CD4-positive, alpha-beta T cell treated with Interleukin-1 beta for 1 hour (primary cell): ENCODE measurements at regions not wholly inside any gene's neighbourhood (a gene's known extent, or its start where the extent isn't known, plus 50 kb on each side); places are given as distances from the start of the nearest gene placed in this dataset.
"Not testable (repeated sequence)": the region's sequence is repeated elsewhere in the genome, so short reads cannot be mapped to it uniquely, and the experiment has no call there.

Experiments used
- DNase-seq, 2 donors: peaks; one replicate each; pipeline ENCODE4 v3.0.0-alpha.2; 2020 to 2022

DNA sequence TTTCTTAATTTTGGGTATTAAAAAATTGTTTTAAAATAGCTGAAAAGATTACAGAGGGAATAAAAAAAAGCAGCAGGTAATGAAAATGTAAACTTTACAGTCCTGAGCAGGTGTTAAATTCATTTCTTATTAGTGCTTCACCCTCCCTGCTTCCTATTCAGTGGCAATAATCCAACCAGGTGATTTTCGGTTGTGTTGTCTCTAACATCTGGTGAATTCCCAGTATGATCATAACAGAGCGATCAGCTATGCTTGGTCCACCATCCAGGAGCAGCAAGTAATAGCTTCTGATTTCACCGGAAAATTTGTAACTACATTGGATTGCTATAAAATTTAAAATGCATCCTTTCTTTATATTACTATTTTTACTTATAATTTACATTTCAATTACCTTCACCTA lies 673.1 kb downstream of the SOCS6 start:
- no peak for DNase-seq

DNA sequence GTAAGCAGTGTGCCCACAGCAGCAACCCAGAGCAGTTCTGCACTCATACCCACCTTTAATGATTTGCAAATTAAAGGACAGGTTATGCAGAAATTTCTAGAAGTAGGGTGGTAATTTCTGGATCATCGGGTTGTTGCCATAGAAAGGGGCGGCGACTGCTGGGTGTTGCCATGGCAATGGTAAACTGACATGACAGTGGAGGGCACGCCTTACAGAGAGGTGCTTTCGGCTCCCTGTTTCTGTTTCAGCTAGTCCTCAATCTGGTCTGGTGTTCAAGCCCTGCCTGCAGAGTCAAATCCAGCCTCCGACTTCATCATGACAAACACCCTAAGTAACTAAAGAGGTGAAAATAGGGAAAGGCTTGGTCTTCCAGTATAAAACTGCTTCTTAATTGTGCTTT lies 667.7 kb downstream of the SOCS6 start:
- DNase-seq, result no peak

DNA sequence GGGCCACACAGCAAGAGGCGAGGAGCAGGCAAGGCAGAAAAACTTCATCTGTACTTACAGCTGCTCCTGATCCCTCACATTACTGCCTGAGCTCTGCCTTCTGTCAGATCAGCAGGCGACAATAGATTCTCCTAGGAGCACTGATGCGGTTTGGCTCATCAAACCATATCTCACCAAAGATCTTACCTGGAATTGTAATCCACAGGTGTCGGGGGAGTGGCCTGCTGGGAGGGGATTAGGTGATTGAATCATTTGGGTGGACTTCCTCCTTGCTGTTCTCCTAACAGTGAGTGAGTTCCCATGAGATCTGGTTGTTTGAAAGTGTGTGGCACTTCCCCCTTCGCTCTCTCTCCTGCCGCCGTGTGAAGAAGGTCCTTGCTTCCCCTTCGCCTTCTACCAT lies 647.3 kb downstream of the SOCS6 start:
- DNase-seq, result no peak

DNA sequence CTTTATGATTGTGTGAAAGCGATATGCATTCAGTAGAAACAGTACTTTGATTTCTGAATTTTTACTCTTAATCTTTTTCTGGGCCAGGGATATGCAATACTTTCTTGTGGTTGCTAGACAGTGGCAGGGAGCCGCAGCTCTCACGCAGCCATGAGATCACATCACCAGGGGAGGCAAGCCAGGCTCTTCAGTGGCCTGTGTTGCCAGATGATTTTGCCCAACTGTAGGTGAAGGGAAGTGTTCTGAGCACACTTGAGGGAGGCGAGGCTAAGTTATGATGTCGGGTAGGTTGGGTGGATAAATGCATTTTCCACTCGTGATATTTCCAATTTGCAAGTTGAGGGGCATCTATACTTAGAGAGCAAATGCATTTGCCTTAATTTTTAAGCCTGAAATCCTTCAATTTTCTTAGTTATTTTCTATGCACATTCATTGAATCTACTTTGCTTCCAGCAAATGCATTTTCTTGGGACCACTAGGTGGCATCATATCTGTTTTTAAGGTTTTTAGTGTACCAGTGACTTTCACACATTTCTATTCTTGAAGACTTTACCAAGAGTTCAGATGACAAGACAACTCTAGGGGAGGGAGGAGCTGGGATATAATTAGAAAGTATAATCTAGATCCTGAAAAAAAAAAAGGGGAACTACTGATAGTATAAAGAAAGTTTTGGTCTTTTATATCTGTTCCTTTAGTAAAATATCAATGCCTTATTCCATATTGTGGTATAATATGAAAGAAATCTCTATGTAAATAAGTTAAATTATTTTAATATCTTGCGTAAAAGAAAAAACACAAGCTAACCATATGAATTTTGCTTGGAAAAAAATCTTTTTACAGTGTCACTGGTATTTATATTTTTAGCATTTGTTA lies 643.3 kb downstream of the SOCS6 start:
- peak in 1 of 2 donors; percentile 12 for DNase-seq

DNA sequence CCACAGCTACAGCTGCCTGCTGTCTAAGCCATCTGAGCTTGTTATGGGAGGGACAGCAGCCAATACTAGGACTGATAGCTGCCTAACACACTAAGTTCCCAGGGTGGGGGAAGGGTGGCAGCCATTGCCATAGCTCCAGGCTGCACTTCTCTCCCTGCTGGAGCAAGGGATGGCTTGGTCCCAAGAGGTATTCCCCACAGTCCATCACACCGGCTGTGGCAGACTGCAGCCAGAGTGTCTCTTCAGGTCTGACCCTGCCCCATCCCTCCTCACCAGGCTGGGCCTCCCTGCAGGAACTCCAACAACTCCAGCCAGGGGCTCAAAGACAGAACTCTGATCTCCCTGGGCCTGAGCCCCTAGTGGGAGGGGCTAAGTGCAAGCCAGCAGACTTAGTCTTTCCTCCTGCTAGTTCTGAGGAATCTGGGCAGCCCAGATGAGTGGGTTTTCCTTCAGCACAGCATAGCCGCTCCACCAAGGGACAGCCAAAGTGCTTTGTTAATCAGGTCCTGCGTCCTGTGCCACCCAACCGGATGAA lies 632.1 kb downstream of the SOCS6 start:
- no peak for DNase-seq

DNA sequence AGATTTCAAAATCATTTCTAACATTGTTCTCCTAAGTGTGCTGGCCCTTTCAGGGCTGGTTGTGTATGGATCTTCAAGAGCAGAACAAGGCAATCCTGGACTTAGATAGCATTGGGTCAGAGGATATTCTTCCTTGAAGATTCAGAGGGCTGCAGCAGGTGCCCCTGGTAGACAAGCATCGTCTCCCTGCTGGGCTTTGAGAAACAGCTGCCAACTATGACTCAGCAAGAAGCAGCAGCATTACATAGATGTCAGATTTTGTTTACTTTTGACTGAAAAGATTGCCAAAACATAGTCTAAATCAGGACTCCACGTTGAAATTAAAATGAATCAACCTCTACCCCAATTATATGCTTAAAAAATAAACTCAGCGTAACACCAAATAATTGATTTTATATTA lies 618.8 kb downstream of the SOCS6 start:
- no peak for DNase-seq

DNA sequence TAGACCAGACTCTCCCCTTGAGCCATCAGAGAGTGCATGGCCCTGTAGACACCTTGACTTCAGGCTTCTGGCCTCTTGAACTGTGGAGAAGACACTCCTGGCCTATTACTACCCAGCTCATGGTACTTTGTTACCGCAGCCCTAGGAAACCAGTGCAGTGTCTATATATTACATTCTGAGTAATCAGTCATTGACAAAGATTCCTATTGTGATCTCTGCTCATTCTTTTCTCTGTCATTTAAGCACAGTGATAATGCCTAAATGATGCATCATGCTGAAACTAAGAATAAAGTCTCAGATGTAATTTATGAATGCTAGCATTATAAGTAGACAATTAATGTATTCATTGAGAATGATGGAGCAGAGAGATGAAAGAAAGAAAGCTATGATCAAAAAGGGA lies 603.5 kb downstream of the SOCS6 start:
- DNase-seq, result no peak

DNA sequence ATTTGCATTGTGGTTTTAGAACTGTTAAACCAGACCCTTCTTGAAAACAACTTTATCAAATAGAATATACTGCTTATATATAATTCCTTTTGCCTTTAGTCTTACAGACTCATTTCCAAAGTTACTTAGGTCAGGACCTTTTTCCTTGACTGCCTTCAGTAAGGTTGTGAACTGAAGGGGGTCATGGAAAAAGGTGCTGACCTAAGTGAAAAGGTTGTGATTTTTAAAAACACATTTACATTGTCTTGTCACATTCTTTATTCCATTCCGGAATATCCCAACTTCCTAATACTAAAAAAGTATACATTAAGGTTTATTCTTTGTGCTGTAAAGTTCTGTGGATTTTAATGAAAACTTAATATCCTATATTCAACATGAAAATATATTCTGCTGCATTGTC lies 581.4 kb downstream of the SOCS6 start:
- no peak for DNase-seq

GRCh38 chr18:70848329-70848728 lies 559.5 kb downstream of the SOCS6 start:
- no peak for DNase-seq

- DNase-seq, result no peak
These were observed 551.8 kb downstream of the SOCS6 start for GRCh38 chr18:70840649-70841048.

GRCh38 chr18:70827632-70828031 lies 538.8 kb downstream of the SOCS6 start:
- no peak for DNase-seq

- no peak for DNase-seq
These were observed 537.7 kb downstream of the SOCS6 start for GRCh38 chr18:70826571-70826970.

DNA sequence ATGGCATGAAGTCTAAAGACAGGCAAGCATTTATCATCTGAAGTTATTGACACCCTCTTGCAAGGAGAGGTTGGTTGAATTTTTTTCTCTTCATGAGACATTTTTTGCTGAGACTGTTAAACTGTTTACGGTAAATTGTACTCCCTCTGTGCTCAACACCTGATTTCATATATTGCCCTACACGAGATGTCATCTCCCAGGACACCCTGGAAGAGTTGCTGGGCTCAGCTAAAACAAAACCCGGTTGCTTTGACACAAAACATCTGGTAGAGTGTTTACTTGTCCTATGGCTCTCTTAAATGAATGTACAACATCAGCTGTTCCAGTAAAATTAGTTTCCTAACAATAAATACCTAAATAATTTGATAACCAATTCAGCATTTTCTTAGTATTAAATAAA lies 533.8 kb downstream of the SOCS6 start:
- no peak for DNase-seq

GRCh38 chr18:70822117-70822516 lies 533.3 kb downstream of the SOCS6 start:
- DNase-seq, result no peak

GRCh38 chr18:70808481-70809056 lies 519.7 kb downstream of the SOCS6 start:
- no peak for DNase-seq

DNA sequence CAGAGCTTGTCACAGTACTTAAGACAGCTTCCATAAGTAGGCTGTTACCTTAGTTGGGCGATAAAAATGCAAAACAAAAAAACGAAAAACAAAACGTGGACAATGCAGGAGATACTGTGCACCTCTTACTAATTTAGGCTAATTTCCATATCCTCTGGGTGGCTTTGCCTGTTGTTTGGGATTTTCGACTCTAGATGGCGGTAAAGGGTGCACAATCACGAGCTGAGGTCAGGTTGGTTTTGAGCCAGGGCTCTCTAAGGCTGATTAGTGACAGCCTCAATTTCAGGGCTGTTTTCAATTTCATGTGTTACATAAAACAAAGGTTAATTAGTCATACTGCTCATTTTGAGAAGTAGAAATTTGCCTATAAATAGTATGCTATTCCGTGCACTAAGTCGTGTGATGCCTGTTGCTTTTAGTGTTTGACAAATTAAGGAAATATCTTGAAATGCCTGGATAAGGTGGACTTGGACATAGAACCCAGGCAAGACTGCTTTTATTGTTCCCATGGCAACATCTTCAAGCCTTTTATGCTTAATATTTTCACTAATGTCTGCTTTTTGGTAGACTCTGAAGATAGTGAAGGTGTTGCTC lies 493.1 kb downstream of the SOCS6 start:
- peak; percentile 50 to 68 for DNase-seq

DNA sequence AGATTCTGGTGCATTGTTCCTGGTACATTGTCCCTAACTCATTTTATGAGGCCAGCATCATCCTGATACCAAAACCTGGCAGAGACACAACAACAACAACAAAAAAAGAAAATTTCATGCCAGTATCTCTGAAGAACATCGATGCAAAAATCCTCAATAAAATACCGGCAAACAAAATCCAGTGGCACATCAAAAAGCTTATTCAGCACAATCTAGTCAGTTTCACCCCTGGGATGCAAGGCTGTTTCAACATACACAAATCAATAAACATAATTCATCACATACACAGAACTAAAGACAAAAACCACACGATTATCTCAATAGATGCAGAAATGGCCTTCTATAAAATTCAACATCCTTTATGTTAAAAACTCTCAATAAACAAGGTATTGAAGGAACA lies 477.4 kb downstream of the SOCS6 start:
- not testable (repeated sequence) for DNase-seq

- no peak for DNase-seq
These were observed 474.0 kb downstream of the SOCS6 start for GRCh38 chr18:70762812-70763211.

DNA sequence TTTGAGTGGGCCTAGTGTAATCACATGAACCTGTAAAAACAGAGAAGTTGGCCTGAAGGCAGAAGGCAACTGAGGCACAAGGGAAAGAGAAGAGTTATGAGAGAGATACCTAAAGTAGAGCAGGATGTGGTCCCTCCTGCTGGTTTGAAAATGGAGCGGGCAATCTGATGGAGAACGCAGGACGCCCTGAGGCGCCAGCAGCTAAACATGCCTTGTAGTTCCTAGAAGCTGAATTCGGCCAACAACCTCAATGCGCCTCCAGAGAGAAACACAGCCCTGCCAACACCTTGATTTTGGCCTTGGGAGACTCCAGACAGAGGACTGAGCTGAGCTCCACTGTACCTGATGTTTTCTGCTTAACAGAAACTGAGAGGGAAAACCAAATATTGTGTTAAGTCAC lies 469.9 kb downstream of the SOCS6 start:
- DNase-seq, result no peak

DNA sequence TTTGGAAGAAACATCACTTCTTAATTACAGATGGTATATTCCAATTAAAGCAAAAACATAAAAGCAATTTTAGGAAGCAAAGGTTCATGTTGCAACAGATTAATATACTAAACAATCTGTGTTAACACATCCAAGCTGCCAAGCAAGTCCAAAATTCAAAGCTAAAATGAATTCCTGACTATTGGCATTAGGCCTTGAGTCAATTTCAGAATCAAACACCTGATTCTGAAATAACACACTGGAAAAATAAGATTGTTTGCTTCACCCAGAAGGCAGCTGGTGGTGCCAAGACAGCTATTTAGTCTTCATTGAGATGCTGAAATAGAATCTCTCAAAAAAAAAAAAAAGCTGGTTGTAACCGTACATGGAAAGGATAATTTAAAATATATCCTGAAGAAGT lies 465.6 kb downstream of the SOCS6 start:
- DNase-seq, result no peak

- DNase-seq, result no peak
These were observed 444.1 kb downstream of the SOCS6 start for GRCh38 chr18:70732916-70733315.

- DNase-seq, result no peak
These were observed 443.3 kb downstream of the SOCS6 start for GRCh38 chr18:70732188-70732587.

DNA sequence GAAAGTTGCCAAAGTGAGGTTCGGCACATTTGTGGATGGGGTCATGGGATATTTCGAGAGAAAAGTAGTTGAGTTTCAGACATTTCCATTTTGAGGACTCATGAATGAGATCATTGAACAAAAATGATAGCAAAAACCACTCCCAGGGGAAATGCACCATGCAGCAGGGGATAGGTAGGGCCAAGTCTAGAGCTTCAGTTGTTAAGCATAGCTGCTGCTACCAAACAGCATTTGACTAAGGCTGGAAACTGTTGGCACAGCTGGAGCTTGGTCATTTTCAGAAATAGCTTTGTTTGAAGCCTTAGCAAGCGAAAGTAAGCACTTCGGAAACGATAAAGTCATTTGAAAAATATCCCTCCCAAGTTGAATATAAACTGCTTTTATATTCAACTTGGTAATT lies 431.8 kb downstream of the SOCS6 start:
- DNase-seq, result no peak

DNA sequence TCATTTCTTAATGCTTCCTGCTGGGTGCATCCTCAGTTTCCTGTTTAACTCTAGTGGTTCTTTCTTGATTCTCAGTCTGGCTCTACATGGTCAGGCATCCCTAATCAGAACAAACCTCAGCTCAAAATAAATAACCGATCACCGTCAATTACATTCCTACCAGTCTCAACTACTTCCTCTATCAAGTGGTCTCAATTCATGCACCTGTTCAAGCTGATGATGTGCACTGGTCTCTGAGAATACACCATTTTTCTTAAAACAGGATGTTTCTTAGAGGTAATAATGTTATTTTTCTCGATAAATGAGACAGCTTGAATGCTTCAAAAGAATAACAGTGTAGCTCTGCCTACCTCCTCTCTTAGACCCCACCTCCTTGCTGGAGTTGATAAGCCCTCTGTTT lies 420.9 kb downstream of the SOCS6 start:
- DNase-seq, result no peak
